ENCODE measurements at regions not wholly inside any gene's neighbourhood (a gene's known extent, or its start where the extent isn't known, plus 50 kb on each side); places are given as distances from the start of the nearest gene placed in this dataset.

GRCh38 chr6:4420160-4420865 is 284.9 kb upstream of the ECI2 start:
- TF ChIP-seq CTCF (IDR thresholded peaks at IDR 0.05): no peak
- TF ChIP-seq POLR2A (IDR thresholded peaks at IDR 0.05): no peak
- no peak for TF ChIP-seq EP300 (IDR thresholded peaks at IDR 0.05)

Measured in sigmoid colon (tissue), 4 donors.